ENCODE measurements at regions not wholly inside any gene's neighbourhood (a gene's known extent, or its start where the extent isn't known, plus 50 kb on each side); places are given as distances from the start of the nearest gene placed in this dataset.

DNA sequence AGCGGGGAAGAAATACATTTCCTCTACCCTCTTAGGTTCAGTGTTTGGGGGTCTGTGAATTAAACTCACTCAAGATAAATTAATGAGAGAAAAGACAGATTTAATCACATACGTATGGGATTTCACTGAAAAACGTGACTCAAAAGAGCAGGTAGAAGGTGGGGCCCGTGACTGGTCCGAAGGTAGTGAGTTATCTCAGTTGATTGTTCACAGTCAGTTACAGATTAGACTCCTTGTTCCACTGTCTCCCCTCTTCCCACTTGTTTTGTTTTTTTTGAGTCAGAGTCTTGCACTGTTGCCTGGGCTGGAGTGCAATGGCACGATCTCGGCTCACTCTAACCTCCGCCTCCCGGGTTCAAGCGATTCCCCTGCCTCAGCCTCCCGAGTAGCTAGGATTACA, 301.2 kb downstream of the SEC14L1 start:
- H3K4me3 ChIP-seq (ENCODE audit: insufficient read depth, low read depth, low read length): no peak overlapping the region
- no peak overlapping the region for H3K27ac ChIP-seq (ENCODE audit: insufficient read depth, low read depth, low read length, poor library complexity, severe bottlenecking)
- H3K9me3 ChIP-seq (ENCODE audit: control insufficient read depth, low read length): no peaks in the 10 kb centered on the region
- no peaks in the 10 kb centered on the region for H3K27me3 ChIP-seq (ENCODE audit: control insufficient read depth, insufficient read depth, low read length, poor library complexity, severe bottlenecking)
- peaks cover 22% of the 10 kb centered on the region for H3K4me1 ChIP-seq (ENCODE audit: control insufficient read depth, insufficient read depth, low read length)
- WGBS, 2 experiments: 95 to 97% methylated on average over 10 to 11 of the region's 11 CpGs
- no peaks in the 10 kb centered on the region for H3K36me3 ChIP-seq (ENCODE audit: control insufficient read depth, insufficient read depth, low read length)

DNA sequence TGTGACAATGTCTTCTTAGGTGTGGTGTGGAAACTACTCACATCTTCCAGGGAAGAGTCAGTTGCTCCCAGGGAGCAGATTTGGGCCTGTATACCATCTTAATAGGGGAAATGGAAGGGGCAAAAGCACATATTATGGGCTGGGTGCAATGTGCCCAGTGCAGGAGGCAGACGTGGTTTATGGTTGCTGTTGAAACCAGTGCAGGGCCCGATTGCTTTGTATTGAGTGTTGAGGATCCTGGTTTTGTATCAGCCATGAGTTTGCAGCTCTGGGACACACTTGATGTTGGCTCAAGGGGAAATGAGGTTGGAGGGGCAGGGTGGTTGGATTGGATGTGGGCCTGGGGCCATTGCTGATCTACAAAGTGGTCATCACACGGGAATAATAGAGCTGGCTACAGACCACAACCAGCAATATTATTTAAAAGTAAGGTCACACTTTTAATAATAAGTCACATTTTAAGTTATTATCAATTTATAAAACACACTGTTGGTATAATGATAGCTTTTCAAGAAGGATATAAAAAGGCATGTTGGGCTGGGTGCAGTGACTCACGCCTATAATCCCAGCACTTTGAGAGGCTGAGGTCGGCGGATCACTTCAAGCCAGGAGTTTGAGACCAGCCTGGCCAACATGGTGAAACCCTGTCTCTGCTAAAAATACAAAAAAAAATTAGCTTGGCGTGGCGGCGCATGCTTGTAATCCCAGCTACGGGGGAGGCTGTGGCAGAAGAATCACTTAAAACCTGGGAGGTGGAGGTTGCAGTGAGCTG, 302.4 kb downstream of the SEC14L1 start:
- WGBS, 2 experiments: 94 to 97% methylated on average over 9 to 10 of the region's 10 CpGs
- Histone ChIP-seq H3K4me1 (ENCODE audit: control insufficient read depth, insufficient read depth, low read length) (peaks cover 10% of the 10 kb centered on the region), H3K36me3 (ENCODE audit: control insufficient read depth, insufficient read depth, low read length) (no peaks in the 10 kb centered on the region), H3K4me3 (ENCODE audit: insufficient read depth, low read depth, low read length) (no peak overlapping the region), H3K9me3 (ENCODE audit: control insufficient read depth, low read length) (no peaks in the 10 kb centered on the region), H3K27me3 (ENCODE audit: control insufficient read depth, insufficient read depth, low read length, poor library complexity, severe bottlenecking) (no peaks in the 10 kb centered on the region), H3K27ac (ENCODE audit: insufficient read depth, low read depth, low read length, poor library complexity, severe bottlenecking) (no peak overlapping the region)

DNA sequence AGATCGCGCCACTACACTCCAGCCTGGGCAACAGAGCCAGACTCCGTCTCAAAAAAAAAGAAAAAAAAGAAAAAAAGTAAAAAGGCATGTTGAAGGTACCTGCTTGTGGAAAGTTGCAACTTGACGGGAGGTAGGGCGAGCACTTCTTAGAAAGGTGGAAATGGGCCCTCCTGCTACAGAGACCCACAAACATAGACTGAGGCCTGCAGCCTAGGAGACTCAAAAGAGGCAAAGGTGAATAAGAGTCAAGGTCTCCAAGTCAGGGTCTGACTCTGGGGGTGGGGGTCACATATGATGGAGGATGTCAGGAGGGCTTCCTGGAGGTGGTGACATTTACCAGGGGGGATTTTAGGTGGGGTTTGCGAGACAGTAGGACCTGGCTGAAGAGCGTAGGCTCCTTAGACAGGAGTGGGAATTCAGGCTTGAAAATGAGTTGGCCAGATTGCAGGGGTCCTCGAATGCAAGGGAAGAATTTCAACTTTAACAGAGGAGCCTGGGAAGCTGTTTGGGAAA, 303.0 kb downstream of the SEC14L1 start:
- H3K27ac ChIP-seq (ENCODE audit: insufficient read depth, low read depth, low read length, poor library complexity, severe bottlenecking): no peak overlapping the region
- 94 to 95% methylated on average over 8 of the region's 8 CpGs for WGBS, 2 experiments

DNA sequence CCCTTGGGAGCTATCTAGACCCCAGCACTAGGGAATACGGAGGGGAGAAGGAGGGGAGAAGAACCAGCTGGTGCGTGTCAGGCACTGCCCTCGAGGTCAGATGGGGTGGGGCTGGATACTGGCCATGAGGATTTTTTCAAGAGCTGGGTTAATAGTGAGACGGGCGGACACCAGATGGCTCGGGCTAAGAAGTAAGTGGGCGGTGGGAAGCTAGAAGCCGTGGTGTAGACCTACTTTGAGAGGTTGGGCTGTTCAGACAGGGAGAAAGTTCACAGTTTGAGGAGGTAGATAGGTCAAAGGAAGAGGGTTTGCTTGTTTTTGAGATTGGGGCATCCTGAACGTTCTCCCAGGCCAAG, 303.8 kb downstream of the SEC14L1 start:
- Histone ChIP-seq H3K27me3 (ENCODE audit: control insufficient read depth, insufficient read depth, low read length, poor library complexity, severe bottlenecking) (no peaks in the 10 kb centered on the region), H3K27ac (ENCODE audit: insufficient read depth, low read depth, low read length, poor library complexity, severe bottlenecking) (peak overlapping the region; percentile 33), H3K9me3 (ENCODE audit: control insufficient read depth, low read length) (no peaks in the 10 kb centered on the region), H3K36me3 (ENCODE audit: control insufficient read depth, insufficient read depth, low read length) (no peaks in the 10 kb centered on the region), H3K4me1 (ENCODE audit: control insufficient read depth, insufficient read depth, low read length) (peaks cover 9% of the 10 kb centered on the region), H3K4me3 (ENCODE audit: insufficient read depth, low read depth, low read length) (no peak overlapping the region)
- WGBS, 2 experiments: 84 to 86% methylated on average over 9 of the region's 9 CpGs

More for the DNA sequence above, 303.0 kb downstream of the SEC14L1 start:
- no peak overlapping the region for H3K4me3 ChIP-seq (ENCODE audit: insufficient read depth, low read depth, low read length)
- H3K27me3 ChIP-seq (ENCODE audit: control insufficient read depth, insufficient read depth, low read length, poor library complexity, severe bottlenecking): no peaks in the 10 kb centered on the region
- H3K9me3 ChIP-seq (ENCODE audit: control insufficient read depth, low read length): no peaks in the 10 kb centered on the region
- H3K36me3 ChIP-seq (ENCODE audit: control insufficient read depth, insufficient read depth, low read length): no peaks in the 10 kb centered on the region
- peaks cover 5% of the 10 kb centered on the region for H3K4me1 ChIP-seq (ENCODE audit: control insufficient read depth, insufficient read depth, low read length)

DNA sequence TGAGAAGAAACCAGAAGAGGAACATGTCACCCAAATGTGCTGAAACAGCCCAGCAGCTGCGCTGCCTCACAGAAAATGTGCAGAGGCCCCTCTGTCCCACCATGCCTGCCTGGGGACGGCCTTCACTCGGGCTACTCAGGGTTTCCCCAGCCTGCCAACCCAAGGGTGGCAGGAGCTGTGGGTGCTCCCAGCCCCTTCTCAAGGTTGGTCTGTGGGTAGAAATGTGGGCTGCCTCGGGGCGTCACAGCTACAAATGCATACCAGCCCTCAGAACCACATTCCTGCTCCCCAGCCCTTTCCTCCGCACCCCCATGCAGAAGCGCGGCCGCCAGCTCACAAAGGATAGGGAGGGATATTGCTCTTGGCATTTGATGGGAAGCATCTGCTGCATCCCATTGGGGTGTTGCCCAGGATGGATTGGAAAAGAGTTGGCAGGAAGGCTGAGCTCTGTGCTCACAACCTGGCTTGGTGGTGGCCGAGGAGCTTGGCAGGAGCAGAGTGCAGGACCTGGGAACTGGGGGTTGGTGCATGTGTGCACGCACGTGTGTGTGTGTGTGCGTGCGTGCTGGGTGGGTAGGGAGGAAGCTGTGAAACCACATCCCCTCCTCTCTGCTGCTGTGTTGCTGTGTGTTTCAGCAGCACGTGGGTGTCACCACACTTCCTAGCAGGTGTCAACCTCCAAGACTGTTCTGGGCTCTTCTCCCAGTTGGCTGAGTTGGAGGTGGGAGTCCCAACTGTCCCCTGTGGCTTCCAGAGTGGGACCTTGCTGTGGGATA, 304.4 kb downstream of the SEC14L1 start:
- Histone ChIP-seq H3K36me3 (ENCODE audit: control insufficient read depth, insufficient read depth, low read length) (no peaks in the 10 kb centered on the region), H3K4me3 (ENCODE audit: insufficient read depth, low read depth, low read length) (no peak overlapping the region), H3K27ac (ENCODE audit: insufficient read depth, low read depth, low read length, poor library complexity, severe bottlenecking) (no peak overlapping the region), H3K4me1 (ENCODE audit: control insufficient read depth, insufficient read depth, low read length) (peaks cover 15% of the 10 kb centered on the region), H3K9me3 (ENCODE audit: control insufficient read depth, low read length) (no peaks in the 10 kb centered on the region), H3K27me3 (ENCODE audit: control insufficient read depth, insufficient read depth, low read length, poor library complexity, severe bottlenecking) (no peaks in the 10 kb centered on the region)
- 92 to 94% methylated on average over 13 to 15 of the region's 15 CpGs for WGBS, 2 experiments

DNA sequence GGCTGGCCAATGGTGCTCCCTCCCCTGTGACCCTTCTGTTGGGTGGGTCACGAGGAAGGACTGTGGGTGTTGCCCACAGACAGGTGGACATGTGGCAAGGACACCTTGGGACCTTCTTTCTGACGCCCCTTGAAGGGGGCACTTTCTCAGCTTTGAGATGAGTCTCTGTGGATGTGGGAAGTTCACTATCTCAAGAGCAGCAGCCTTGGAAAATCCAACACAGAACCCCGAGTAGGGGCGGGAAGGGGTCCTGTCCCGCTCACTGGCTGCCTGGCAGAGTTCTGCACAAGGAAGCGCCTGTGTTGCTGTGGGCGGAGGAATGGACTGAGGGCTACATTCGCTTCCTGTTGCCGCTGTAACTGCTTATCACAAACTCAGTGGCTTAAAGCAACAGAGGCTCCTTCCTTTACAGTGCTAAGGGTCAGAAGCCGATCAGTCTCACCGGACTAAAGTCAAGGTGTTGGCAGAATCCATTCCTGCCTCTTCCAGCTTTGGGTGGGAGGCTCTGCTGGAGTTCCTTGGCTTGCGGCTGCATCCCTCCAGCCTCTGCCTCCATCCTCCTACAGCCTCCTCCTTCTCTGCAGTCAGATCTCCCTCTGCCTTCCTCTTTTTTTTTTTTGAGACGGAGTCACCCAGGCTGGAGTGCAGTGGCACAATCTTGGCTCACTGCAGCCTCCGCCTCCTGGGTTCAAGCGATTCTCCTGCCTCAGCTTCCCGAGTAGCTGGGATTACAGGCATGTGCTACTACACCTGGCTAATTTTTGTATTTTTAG, 305.2 kb downstream of the SEC14L1 start:
- Histone ChIP-seq H3K36me3 (ENCODE audit: control insufficient read depth, insufficient read depth, low read length) (no peaks in the 10 kb centered on the region), H3K4me1 (ENCODE audit: control insufficient read depth, insufficient read depth, low read length) (peaks cover 23% of the 10 kb centered on the region), H3K27ac (ENCODE audit: insufficient read depth, low read depth, low read length, poor library complexity, severe bottlenecking) (no peak overlapping the region), H3K27me3 (ENCODE audit: control insufficient read depth, insufficient read depth, low read length, poor library complexity, severe bottlenecking) (no peaks in the 10 kb centered on the region), H3K4me3 (ENCODE audit: insufficient read depth, low read depth, low read length) (no peak overlapping the region), H3K9me3 (ENCODE audit: control insufficient read depth, low read length) (no peaks in the 10 kb centered on the region)
- 94 to 95% methylated on average over 16 of the region's 16 CpGs for WGBS, 2 experiments

DNA sequence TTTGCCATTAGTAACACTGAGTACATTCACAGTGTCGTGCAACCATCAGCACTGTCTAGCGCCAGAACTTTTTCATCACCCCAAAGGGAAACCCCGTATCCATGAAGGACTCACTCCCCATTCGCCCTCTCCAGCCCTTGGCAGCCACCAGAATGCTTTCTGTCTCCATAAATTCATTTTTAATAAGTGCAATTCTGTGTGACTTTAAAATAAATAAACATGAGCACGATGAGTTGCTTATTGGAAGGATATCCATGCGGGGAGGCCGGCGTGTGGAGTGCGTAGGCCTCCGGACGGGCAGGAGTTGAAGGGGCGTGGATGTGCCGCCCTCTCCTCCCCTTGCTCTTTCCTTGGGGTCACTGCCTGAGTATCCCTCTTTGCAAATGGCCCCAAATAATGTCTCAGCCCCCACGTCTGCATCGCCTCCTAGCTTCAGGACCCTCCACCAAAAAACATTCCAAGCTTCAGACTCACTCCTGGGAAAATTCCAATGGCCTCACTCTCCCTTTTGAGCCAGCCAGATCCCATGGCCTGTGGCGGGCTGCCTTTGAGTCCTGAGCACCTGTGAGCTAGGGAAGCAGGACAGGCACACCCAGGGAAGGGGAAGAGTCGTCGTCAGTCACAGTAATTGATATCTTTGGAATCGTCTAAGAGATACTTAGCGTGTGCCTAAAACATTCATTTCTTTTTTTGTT, 306.3 kb downstream of the SEC14L1 start:
- Histone ChIP-seq H3K4me3 (ENCODE audit: insufficient read depth, low read depth, low read length) (no peak overlapping the region), H3K9me3 (ENCODE audit: control insufficient read depth, low read length) (no peaks in the 10 kb centered on the region), H3K4me1 (ENCODE audit: control insufficient read depth, insufficient read depth, low read length) (peaks cover 23% of the 10 kb centered on the region), H3K27me3 (ENCODE audit: control insufficient read depth, insufficient read depth, low read length, poor library complexity, severe bottlenecking) (no peaks in the 10 kb centered on the region), H3K36me3 (ENCODE audit: control insufficient read depth, insufficient read depth, low read length) (no peaks in the 10 kb centered on the region), H3K27ac (ENCODE audit: insufficient read depth, low read depth, low read length, poor library complexity, severe bottlenecking) (no peak overlapping the region)
- WGBS, 2 experiments: 90 to 94% methylated on average over 20 of the region's 20 CpGs

DNA sequence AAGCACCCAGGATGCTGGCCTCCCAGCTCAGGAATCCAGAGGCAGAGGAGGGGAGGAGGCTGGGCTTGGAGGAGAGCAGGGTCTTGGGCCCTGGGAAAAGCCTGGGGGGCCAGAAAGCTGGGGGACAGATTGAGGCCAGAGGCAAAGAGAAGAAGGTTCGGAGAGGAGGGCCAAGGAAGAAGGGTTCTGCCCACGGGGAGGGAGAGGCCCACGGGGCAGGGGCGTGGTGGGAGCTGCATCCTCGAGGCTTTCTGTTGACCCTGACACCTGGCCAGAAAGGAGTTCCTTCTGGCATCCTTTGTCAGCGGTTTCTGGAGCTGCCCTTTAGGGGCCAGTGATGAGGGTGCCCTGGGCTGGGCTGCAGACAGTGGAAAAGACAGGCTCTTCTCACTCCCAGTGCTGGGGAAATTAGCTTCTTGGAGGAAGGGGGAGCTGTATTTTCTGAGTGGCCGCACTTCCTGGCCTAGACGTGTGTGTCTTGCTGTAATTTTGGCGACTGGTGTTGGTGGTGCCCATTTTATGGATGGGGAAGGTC, 308.7 kb downstream of the SEC14L1 start:
- H3K27ac ChIP-seq (ENCODE audit: insufficient read depth, low read depth, low read length, poor library complexity, severe bottlenecking): peak overlapping the region; percentile 98
- H3K36me3 ChIP-seq (ENCODE audit: control insufficient read depth, insufficient read depth, low read length): no peaks in the 10 kb centered on the region
- no peaks in the 10 kb centered on the region for H3K27me3 ChIP-seq (ENCODE audit: control insufficient read depth, insufficient read depth, low read length, poor library complexity, severe bottlenecking)
- WGBS, 2 experiments: 59 to 65% methylated on average over 9 of the region's 9 CpGs
- no peak overlapping the region for H3K4me3 ChIP-seq (ENCODE audit: insufficient read depth, low read depth, low read length)
- no peaks in the 10 kb centered on the region for H3K9me3 ChIP-seq (ENCODE audit: control insufficient read depth, low read length)
- peaks cover 44% of the 10 kb centered on the region for H3K4me1 ChIP-seq (ENCODE audit: control insufficient read depth, insufficient read depth, low read length)

DNA sequence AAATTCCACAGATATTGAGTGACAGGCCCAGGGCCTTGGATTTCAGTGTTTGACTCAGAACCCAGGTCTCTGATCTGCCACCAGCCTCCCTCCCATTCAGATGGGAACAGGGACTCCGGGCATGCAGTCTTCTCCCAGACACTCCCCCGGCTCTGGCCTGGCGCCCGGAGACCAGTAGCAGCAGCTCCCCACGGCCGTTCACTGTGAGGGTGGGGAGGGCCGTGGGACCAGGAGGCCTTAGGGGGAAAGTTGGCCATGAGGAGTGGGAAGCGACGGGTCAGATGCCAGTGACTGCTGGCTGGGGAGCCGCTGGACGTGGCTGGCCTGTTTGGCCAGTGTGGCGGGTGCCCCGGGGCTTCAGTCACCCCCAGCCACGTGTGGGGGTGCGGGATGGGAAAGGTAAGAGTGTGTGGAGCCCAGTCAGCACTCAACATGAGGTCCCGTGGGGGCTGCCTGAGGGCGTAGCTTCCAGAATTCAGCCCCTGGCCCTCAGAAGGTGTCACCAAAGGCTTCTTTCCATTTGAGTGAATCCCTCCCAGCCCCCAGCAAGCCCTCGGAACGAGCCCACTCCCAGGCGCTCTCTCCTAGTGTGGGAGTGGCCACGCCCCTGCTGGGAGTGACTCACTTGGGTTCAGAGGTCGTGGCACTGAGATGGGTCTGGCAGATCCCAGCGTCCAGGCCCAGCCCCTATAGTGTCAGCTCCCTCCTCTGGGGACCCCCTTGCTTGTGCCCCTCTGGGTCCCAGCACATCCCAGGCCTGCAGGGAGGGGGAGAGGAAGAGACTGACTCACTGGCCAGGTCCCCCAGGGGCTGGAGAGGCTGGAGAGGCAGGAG, 309.4 kb downstream of the SEC14L1 start:
- H3K4me1 ChIP-seq (ENCODE audit: control insufficient read depth, insufficient read depth, low read length): peaks cover 51% of the 10 kb centered on the region
- H3K27me3 ChIP-seq (ENCODE audit: control insufficient read depth, insufficient read depth, low read length, poor library complexity, severe bottlenecking): no peaks in the 10 kb centered on the region
- peak overlapping the region; percentile 98 for H3K27ac ChIP-seq (ENCODE audit: insufficient read depth, low read depth, low read length, poor library complexity, severe bottlenecking)
- WGBS, 2 experiments: 25 to 32% methylated on average over 23 of the region's 23 CpGs
- H3K9me3 ChIP-seq (ENCODE audit: control insufficient read depth, low read length): no peaks in the 10 kb centered on the region
- H3K4me3 ChIP-seq (ENCODE audit: insufficient read depth, low read depth, low read length): peak overlapping the region; percentile 55
- H3K36me3 ChIP-seq (ENCODE audit: control insufficient read depth, insufficient read depth, low read length): no peaks in the 10 kb centered on the region

All from ectodermal cell (in vitro differentiated cells).